ENCODE measurements at regions not wholly inside any gene's neighbourhood (a gene's known extent, or its start where the extent isn't known, plus 50 kb on each side); places are given as distances from the start of the nearest gene placed in this dataset.

DNA sequence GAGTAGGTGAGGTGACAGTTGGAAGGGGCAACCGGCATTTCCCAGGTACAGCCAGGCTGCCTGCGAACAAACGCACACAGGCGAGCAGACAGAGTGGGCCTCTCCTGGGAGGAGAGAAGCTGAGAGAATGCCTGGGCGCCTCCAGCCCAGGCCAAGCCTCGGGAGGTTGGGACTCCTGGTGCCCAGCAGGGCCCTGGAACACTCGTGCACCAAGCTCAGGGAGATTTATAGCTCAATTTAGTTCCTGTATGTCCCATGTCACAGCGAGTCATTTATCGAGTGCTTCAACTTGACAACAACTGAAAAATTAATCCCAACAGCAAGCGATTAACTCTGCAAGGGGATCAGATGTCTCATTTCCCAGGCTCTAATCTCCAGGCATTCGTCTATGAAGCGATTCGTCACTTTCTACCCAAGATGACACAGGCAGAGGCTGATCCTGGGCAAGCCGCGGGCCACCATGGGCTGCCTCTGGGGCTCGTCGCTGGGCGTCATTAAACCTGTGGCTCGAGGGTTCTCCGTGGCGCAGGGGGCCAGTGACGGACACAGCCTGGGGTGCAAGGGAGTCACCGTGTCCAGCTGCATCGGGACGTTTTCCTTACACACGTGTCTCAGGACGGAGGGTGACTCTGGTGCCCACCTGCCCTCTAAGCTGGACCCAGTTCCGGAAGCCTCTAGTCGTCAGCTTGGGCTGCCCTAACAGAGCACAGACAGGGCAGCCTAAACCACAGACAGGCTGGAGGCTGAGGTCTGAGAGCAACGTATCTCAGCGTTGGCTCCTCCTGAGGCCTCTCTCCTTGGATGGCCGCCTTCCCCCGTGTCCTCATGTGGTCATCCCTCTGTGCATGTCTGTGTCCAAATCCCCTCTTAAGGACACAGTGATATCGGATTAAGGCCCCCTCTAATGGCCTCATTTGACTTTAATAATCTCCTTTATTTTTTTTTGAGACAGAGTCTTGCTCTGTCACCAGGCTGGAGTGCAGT is 154.1 kb downstream of the CTTN start:
- TF ChIP-seq, protein P1, sequence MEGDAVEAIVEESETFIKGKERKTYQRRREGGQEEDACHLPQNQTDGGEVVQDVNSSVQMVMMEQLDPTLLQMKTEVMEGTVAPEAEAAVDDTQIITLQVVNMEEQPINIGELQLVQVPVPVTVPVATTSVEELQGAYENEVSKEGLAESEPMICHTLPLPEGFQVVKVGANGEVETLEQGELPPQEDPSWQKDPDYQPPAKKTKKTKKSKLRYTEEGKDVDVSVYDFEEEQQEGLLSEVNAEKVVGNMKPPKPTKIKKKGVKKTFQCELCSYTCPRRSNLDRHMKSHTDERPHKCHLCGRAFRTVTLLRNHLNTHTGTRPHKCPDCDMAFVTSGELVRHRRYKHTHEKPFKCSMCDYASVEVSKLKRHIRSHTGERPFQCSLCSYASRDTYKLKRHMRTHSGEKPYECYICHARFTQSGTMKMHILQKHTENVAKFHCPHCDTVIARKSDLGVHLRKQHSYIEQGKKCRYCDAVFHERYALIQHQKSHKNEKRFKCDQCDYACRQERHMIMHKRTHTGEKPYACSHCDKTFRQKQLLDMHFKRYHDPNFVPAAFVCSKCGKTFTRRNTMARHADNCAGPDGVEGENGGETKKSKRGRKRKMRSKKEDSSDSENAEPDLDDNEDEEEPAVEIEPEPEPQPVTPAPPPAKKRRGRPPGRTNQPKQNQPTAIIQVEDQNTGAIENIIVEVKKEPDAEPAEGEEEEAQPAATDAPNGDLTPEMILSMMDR (IDR thresholded peaks at IDR 0.05; ENCODE audit: low read depth, low read length): no peak

DNA sequence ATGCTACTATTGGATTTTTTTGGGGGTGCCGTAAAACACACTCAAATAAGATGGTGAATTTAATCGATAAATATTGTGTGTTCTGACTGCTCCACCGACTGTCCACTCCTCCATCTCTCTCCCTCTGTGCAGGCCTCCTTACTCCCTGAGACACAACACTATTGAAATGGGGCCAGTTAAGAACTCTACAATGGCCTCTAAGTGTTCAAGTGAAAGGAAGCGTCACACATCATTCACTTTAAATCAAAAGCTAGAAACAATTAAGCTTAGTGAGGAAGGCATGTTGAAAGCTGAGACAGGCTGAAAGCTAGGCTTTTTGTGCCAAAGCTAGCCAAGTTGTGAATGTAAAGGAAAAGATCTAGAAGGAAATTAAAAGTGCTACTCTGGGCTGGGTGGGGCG is 156.7 kb downstream of the CTTN start:
- CTCF ChIA-PET: interaction anchor here (0.7 kb wide), 1 partner anchor 130 kb away, joined by 3 read pairs; no protein-coding TSS in a partner anchor
- Histone ChIP-seq H3K27me3 (ENCODE audit: control insufficient read depth, insufficient read depth, low read length) (no peaks in the 10 kb centered on the region), H3K27ac (ENCODE audit: low read depth, low read length) (no peak overlapping the region), H3K9me3 (ENCODE audit: control insufficient read depth, insufficient read depth, low read length) (peaks cover 42% of the 10 kb centered on the region), H3K4me3 (ENCODE audit: low read depth, low read length) (no peak overlapping the region)
- DNase-seq (ENCODE audit: low read depth, low spot score): no peak
- POLR2A ChIA-PET: no interaction called here
- TF ChIP-seq, protein P1 (IDR thresholded peaks at IDR 0.05; ENCODE audit: low read depth, low read length): no peak

More for the DNA sequence above, 154.1 kb downstream of the CTTN start:
- peaks cover 47% of the 10 kb centered on the region; the same call in 1 of the 2 replicates for H3K9me3 ChIP-seq (ENCODE audit: control insufficient read depth, insufficient read depth, low read length)
- ChIA-PET POLR2A (no interaction called here), CTCF (no interaction called here)
- H3K27me3 ChIP-seq (ENCODE audit: control insufficient read depth, insufficient read depth, low read length): no peaks in the 10 kb centered on the region
- H3K4me3 ChIP-seq (ENCODE audit: low read depth, low read length): no peak overlapping the region
- H3K27ac ChIP-seq (ENCODE audit: low read depth, low read length): no peak overlapping the region
- DNase-seq (ENCODE audit: low read depth, low spot score): no peak

DNA sequence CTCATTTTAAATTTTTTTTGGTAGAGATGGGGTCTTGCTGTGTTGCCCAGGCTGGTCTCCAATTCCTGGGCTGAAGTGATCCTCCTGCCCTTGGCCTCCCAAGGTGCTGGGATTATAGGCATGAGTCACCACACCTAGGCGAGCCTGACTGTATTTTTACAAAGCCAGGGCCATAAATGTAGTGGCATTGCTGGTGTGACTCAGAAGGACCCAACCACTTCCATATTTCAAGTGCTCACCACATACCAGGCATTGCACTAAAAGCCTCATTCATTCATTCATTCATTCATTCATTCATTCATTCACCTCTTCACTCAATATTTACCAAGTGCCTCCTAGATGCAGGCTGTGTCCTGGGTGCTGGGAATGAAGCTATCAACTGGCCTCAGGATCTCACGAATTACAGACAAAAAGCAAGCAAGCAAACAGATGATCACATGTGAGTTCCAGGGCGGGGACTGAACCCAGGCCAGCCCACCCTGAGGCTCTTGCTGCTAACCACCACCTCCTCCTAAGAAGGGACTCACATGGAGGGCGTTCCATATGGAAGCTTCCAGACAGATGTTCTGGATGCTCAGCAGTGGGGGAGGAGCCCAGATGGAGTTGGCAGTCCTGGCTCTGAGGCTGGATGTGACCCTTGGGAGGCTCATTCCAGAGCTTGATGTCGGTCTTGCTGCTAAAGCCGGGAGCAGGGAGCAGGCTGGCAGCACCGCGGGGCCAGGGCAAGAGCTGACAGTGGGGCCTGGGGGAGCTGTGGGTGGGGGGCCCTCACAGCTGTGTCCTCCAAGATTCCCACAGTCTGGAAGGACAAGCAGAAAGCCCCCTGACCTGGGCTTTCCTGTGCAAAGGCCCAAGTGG is 158.8 kb downstream of the CTTN start:
- TF ChIP-seq, protein P1 (IDR thresholded peaks at IDR 0.05; ENCODE audit: low read depth, low read length): no peak
- ChIA-PET CTCF (interaction anchor here (0.8 kb wide), 1 partner anchor 152 kb away, joined by 4 read pairs; no protein-coding TSS in a partner anchor), POLR2A (no interaction called here)
- peaks cover 31% of the 10 kb centered on the region for H3K9me3 ChIP-seq (ENCODE audit: control insufficient read depth, insufficient read depth, low read length)
- DNase-seq (ENCODE audit: low read depth, low spot score): no peak
- no peak overlapping the region for H3K27ac ChIP-seq (ENCODE audit: low read depth, low read length)
- no peak overlapping the region for H3K4me3 ChIP-seq (ENCODE audit: low read depth, low read length)
- H3K27me3 ChIP-seq (ENCODE audit: control insufficient read depth, insufficient read depth, low read length): no peaks in the 10 kb centered on the region

DNA sequence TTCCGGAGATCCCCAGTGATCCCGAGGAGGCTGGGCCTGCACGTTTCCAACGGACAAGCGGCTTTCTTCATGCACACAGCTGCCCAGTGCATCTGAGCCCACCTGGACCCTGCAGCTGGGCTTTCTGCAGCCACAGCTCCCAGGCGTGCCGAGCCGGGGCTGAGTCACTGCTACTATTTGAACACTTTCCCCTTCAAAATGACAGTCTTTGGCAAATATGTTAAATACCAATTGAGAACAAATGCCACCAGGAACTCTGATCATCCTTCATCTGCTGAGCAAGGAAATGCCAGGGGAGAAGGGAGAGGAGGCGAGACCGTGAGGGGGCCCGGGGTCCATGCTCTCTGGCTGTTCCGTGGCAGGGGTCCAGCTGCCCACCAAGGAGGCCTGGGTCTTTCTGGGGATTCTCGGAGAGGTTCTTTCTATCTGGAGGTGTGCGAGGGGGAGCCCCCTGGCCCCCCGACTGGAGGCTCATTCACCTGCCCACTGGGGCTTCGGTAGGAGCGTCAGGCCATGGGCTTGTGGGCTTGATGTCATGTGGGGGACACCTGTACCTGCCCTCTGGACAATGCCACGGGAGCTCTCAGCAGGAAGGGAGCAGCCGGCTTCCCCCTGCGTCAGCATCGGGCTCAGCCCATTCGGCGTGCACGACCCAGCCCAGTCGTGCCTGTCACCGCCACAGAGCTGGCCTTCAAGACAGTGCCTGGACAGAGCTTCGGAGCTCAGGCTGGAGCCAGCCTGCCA is 159.6 kb downstream of the CTTN start:
- Histone ChIP-seq H3K4me3 (ENCODE audit: low read depth, low read length) (no peak overlapping the region), H3K27ac (ENCODE audit: low read depth, low read length) (no peak overlapping the region), H3K27me3 (ENCODE audit: control insufficient read depth, insufficient read depth, low read length) (no peaks in the 10 kb centered on the region), H3K9me3 (ENCODE audit: control insufficient read depth, insufficient read depth, low read length) (peaks cover 25% of the 10 kb centered on the region)
- TF ChIP-seq, protein P1 (IDR thresholded peaks at IDR 0.05; ENCODE audit: low read depth, low read length): no peak
- DNase-seq (ENCODE audit: low read depth, low spot score): no peak
- CTCF ChIA-PET: interaction anchor here (0.7 kb wide), 1 partner anchor 785 kb away, joined by 3 read pairs; no protein-coding TSS in a partner anchor
- POLR2A ChIA-PET: no interaction called here

Data from AG04450 (cell line).